Fibroblast of pulmonary artery (primary cell): ENCODE measurements at regions not wholly inside any gene's neighbourhood (a gene's known extent, or its start where the extent isn't known, plus 50 kb on each side); places are given as distances from the start of the nearest gene placed in this dataset.
"Not testable (repeated sequence)": the region's sequence is repeated elsewhere in the genome, so short reads cannot be mapped to it uniquely, and the experiment has no call there.

Experiments used
- DNase-seq: peaks from one replicate; pipeline ENCODE4 v3.0.0-alpha.2; 2010; ENCODE audit warnings: low read depth
- H3K4me3 ChIP-seq: replicated peaks from 2 replicates; pipeline ENCODE4 v1.5.1; 2011; ENCODE audit warnings: low read depth, mild to moderate bottlenecking, control low read depth, low read length, moderate library complexity
- CTCF ChIP-seq: IDR thresholded peaks from 2 replicates; pipeline ENCODE4 v1.5.1; 2011; ENCODE audit warnings: mild to moderate bottlenecking, control low read depth, low read length, inconsistent platforms; ENCODE audit errors: missing control alignments

DNA sequence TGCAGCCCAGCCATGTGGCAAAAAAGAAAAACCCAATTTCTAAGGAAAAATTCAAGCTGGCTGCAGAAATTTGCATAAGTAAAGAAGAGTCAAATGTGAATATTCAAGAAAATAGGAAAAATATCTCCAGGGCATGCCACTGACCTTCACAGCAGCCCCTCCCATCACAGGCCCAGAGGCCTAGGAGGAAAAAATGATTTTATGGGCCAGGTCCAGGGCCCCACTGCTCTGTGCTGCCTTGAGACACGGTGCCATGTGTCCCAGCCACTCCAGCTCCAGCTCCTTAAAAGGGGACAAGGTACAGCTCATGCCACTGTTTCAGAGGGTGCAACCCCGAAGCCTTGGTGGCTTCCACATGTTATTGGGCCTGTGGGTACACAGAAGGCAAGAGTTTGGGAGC lies 182.7 kb upstream of the FGF16 start:
- no peak for TF ChIP-seq CTCF
- H3K4me3 ChIP-seq = no peak overlapping the region
- no peak for DNase-seq

- DNase-seq = no peak
- no peak for TF ChIP-seq CTCF
- H3K4me3 ChIP-seq = no peak overlapping the region
Observed at GRCh38 chrX:77275392-77275791, 171.8 kb upstream of the FGF16 start.

DNA sequence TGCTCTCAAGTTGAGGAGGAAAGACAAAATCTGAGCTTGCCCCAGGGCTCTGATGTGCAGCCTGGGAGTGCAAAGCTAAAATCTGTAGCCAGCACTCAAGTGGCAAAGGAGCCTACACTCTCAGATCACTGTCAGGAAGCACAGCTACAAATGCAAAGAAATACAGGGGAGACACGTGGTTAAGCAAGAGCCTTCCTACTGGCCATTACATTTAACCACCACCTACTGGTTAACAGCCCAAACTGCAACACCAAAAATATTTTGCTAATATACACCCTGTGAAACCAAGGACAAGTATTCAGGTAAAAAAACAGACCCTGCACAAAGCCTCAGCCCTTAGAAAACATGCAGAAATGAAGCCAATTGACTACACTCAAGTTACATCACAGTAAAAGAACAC lies 170.4 kb upstream of the FGF16 start:
- no peak for DNase-seq
- no peak for TF ChIP-seq CTCF
- no peak overlapping the region for H3K4me3 ChIP-seq

DNA sequence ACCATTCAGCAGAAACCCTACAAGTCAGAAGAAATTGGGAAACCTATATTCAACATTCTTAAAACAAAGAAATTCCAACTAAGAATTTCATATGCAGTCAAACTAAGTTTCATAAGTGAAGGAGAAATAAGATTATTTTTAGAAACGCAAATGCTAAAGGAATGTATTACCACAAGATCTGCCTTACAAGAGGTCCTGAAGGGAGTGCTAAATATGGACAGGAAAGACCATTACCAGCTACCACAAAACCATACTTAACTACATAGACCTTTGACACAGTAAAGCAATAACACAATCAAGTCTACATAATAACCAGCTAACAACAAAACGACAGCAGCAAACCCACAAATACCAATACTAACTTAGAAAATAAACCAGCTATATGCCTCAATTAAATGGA lies 169.3 kb upstream of the FGF16 start:
- TF ChIP-seq CTCF = no peak
- H3K4me3 ChIP-seq = no peak overlapping the region
- DNase-seq = no peak

- not testable (repeated sequence) for DNase-seq, H3K4me3 ChIP-seq
Observed at GRCh38 chrX:77279373-77279772, 167.8 kb upstream of the FGF16 start.

DNA sequence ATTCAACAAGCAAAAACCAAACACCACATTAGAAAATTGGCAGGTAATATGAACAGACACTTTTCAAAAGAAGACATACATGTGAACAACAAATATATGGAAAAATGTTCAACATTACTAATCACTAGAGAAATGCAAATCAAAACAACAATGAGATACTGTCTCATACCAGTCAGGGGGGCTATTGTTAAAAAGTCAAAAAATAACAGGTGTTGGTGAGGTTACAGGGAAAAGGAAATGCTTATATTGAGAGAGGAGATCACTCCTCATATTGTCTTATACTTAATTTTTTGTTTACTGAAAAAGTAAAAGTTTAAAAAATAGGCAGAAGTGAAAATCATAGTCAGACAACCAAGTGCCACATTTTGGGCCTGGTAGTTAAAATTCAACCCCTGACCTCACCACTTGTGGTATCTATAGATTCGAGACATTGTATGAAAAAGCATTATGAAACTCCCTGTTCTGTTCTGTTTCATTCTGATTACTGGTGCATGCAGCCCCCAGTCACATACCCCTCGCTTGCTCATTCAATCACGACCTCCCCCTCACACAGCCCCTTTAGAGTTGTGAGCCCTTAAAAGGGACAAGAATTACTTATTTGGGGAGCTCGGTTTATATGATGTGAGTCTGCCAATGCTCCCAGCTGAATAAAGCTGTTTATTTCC lies 153.7 kb upstream of the FGF16 start:
- H3K4me3 ChIP-seq = no peak overlapping the region
- no peak for DNase-seq
- TF ChIP-seq CTCF = no peak

GRCh38 chrX:77298296-77298695 lies 148.9 kb upstream of the FGF16 start:
- H3K4me3 ChIP-seq = no peak overlapping the region
- no peak for DNase-seq
- no peak for TF ChIP-seq CTCF
